Glomerular visceral epithelial cell (primary cell): ENCODE measurements at regions not wholly inside any gene's neighbourhood (a gene's known extent, or its start where the extent isn't known, plus 50 kb on each side); places are given as distances from the start of the nearest gene placed in this dataset.
"Not testable (repeated sequence)": the region's sequence is repeated elsewhere in the genome, so short reads cannot be mapped to it uniquely, and the experiment has no call there.

ENCODE experiments used
- DNase-seq: peaks from one replicate; pipeline ENCODE4 v3.0.0-alpha.2; 2016; ENCODE audit errors: extremely low spot score

- no peak for DNase-seq
These were observed 622.5 kb downstream of the TYW1 start for GRCh38 chr7:67619175-67619574.

- DNase-seq, result no peak
These were observed 623.7 kb downstream of the TYW1 start for GRCh38 chr7:67620216-67620933.

GRCh38 chr7:67621704-67622103 is 625.1 kb downstream of the TYW1 start:
- no peak for DNase-seq

- peak; percentile 1 for DNase-seq
These were observed 628.7 kb downstream of the TYW1 start for GRCh38 chr7:67625257-67625737.

- no peak for DNase-seq
These were observed 634.8 kb downstream of the TYW1 start for GRCh38 chr7:67631476-67631875.

- DNase-seq, result no peak
These were observed 638.6 kb downstream of the TYW1 start for GRCh38 chr7:67635271-67635670.

- DNase-seq, result no peak
These were observed 639.9 kb downstream of the TYW1 start for GRCh38 chr7:67636348-67637022.

GRCh38 chr7:67637023-67637358 is 640.4 kb downstream of the TYW1 start:
- no peak for DNase-seq

- DNase-seq, result not testable (repeated sequence)
These were observed 645.9 kb downstream of the TYW1 start for GRCh38 chr7:67642542-67642941.

- DNase-seq, result no peak
These were observed 647.5 kb downstream of the TYW1 start for GRCh38 chr7:67644151-67644550.

- no peak for DNase-seq
These were observed 656.3 kb downstream of the TYW1 start for GRCh38 chr7:67652937-67653336.

- DNase-seq, result no peak
These were observed 657.3 kb downstream of the TYW1 start for GRCh38 chr7:67653856-67654454.

GRCh38 chr7:67654642-67655041 is 658.0 kb downstream of the TYW1 start:
- DNase-seq, result no peak

- DNase-seq, result no peak
These were observed 658.5 kb downstream of the TYW1 start for GRCh38 chr7:67655168-67655567.

- no peak for DNase-seq
These were observed 662.5 kb downstream of the TYW1 start for GRCh38 chr7:67659091-67659490.

- DNase-seq, result no peak
These were observed 666.2 kb downstream of the TYW1 start for GRCh38 chr7:67662804-67663203.

GRCh38 chr7:67663644-67664043 is 667.0 kb downstream of the TYW1 start:
- DNase-seq, result no peak

GRCh38 chr7:67666359-67666758 is 669.7 kb downstream of the TYW1 start:
- not testable (repeated sequence) for DNase-seq

- no peak for DNase-seq
These were observed 674.4 kb downstream of the TYW1 start for GRCh38 chr7:67671006-67671548.

GRCh38 chr7:67673861-67674260 is 677.2 kb downstream of the TYW1 start:
- DNase-seq, result no peak

- not testable (repeated sequence) for DNase-seq
These were observed 678.2 kb downstream of the TYW1 start for GRCh38 chr7:67674862-67675261.

GRCh38 chr7:67675971-67676370 is 679.3 kb downstream of the TYW1 start:
- no peak for DNase-seq

- no peak for DNase-seq
These were observed 681.8 kb downstream of the TYW1 start for GRCh38 chr7:67678419-67678818.
